GM19452 (cell line): ENCODE measurements at regions not wholly inside any gene's neighbourhood (a gene's known extent, or its start where the extent isn't known, plus 50 kb on each side); places are given as distances from the start of the nearest gene placed in this dataset.
A peak's percentile ranks its signal among the peaks of the same experiment; 100 is the strongest.

Experiments
- ATAC-seq: cut with Tn5 transposase; IDR thresholded peaks from one replicate; pipeline ENCODE4 v1.9.1; 2021; ENCODE audit not compliant: unreplicated experiment

- ATAC-seq: no peak
Observed at GRCh38 chr1:106780806-106781569, 275.5 kb upstream of the PRMT6 start.

GRCh38 chr1:106785176-106785575, 271.3 kb upstream of the PRMT6 start:
- no peak for ATAC-seq

GRCh38 chr1:106787520-106787919, 269.0 kb upstream of the PRMT6 start:
- no peak for ATAC-seq

- ATAC-seq: no peak
Observed at GRCh38 chr1:106789686-106790085, 266.8 kb upstream of the PRMT6 start.

GRCh38 chr1:106791041-106791440, 265.4 kb upstream of the PRMT6 start:
- ATAC-seq: no peak

- no peak for ATAC-seq
Observed at GRCh38 chr1:106793651-106794050, 262.8 kb upstream of the PRMT6 start.

- no peak for ATAC-seq
Observed at GRCh38 chr1:106798991-106799390, 257.5 kb upstream of the PRMT6 start.

- ATAC-seq: no peak
Observed at GRCh38 chr1:106802181-106802580, 254.3 kb upstream of the PRMT6 start.

- ATAC-seq: no peak
Observed at GRCh38 chr1:106814418-106814817, 242.1 kb upstream of the PRMT6 start.

- no peak for ATAC-seq
Observed at GRCh38 chr1:106817575-106817974, 238.9 kb upstream of the PRMT6 start.

- no peak for ATAC-seq
Observed at GRCh38 chr1:106831511-106831910, 225.0 kb upstream of the PRMT6 start.

- ATAC-seq: peak; percentile 97
Observed at GRCh38 chr1:106836708-106837107, 219.8 kb upstream of the PRMT6 start.

GRCh38 chr1:106843518-106843917, 213.0 kb upstream of the PRMT6 start:
- no peak for ATAC-seq

- ATAC-seq: peak; percentile 99
Observed at GRCh38 chr1:106846656-106847055, 209.8 kb upstream of the PRMT6 start.

- ATAC-seq: no peak
Observed at GRCh38 chr1:106861110-106861509, 195.4 kb upstream of the PRMT6 start.

- ATAC-seq: no peak
Observed at GRCh38 chr1:106868828-106869227, 187.6 kb upstream of the PRMT6 start.

GRCh38 chr1:106875622-106876021, 180.9 kb upstream of the PRMT6 start:
- ATAC-seq: no peak

- ATAC-seq: peak; percentile 70
Observed at GRCh38 chr1:106876384-106876783, 180.1 kb upstream of the PRMT6 start.

- ATAC-seq: no peak
Observed at GRCh38 chr1:106879538-106879937, 176.9 kb upstream of the PRMT6 start.

- ATAC-seq: no peak
Observed at GRCh38 chr1:106880226-106880625, 176.2 kb upstream of the PRMT6 start.

GRCh38 chr1:106883208-106883607, 173.3 kb upstream of the PRMT6 start:
- ATAC-seq: no peak

- no peak for ATAC-seq
Observed at GRCh38 chr1:106889059-106889458, 167.4 kb upstream of the PRMT6 start.

GRCh38 chr1:106889583-106889982, 166.9 kb upstream of the PRMT6 start:
- ATAC-seq: no peak
